Stimulated activated CD4-positive, alpha-beta T cell treated with anti-CD3 and anti-CD28 coated beads, Interleukin-1b, Interleukin-23, amount 100 ng/mL, for 48 hours (primary cell): ENCODE measurements at regions not wholly inside any gene's neighbourhood (a gene's known extent, or its start where the extent isn't known, plus 50 kb on each side); places are given as distances from the start of the nearest gene placed in this dataset.
"Not testable (repeated sequence)": the region's sequence is repeated elsewhere in the genome, so short reads cannot be mapped to it uniquely, and the experiment has no call there.

Experiments used
- DNase-seq: peaks from one replicate; pipeline ENCODE4 v3.0.0-alpha.2; 2020

DNA sequence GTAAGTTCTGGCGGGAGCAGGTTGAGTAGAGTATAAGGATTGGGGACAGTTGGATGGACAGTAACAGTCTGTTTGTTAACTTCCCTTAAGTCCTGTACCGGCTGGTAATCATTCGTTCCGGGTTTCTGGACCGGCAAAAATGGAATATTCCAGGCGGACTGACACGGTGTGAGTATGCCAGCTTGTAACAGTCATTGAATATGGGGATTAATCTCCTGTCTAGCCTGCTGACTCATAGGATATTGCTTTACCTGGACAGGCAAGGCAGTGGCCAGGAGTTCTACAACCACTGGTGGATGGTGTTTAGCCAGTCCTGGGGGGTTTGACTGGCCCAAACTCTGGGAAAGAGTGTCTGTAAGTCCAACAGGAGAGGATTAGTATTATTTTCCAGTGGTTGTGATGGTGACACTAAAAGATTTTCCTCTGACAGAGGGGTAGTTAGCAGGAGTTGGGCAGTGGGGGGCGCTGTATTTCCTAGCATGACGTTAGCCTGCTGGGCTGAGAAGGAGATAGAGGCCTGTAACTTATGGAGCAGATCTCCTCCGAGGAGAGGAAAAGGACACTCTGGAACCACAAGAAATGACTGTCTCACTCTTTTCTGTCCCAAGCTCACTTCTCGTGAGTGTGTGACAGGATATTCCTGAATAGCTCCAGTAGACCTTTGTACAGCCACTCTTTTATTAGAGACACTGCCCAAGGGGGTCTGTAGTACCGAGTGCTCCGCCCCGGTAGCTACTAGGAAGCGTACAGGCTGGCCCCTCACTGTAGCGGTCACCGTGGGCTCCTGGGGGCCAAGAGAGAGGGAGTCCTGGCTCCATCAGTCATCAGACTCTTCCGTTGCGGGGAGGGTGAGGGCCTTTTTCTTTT is 152.2 kb downstream of the TRIM27 start:
- DNase-seq = no peak

DNA sequence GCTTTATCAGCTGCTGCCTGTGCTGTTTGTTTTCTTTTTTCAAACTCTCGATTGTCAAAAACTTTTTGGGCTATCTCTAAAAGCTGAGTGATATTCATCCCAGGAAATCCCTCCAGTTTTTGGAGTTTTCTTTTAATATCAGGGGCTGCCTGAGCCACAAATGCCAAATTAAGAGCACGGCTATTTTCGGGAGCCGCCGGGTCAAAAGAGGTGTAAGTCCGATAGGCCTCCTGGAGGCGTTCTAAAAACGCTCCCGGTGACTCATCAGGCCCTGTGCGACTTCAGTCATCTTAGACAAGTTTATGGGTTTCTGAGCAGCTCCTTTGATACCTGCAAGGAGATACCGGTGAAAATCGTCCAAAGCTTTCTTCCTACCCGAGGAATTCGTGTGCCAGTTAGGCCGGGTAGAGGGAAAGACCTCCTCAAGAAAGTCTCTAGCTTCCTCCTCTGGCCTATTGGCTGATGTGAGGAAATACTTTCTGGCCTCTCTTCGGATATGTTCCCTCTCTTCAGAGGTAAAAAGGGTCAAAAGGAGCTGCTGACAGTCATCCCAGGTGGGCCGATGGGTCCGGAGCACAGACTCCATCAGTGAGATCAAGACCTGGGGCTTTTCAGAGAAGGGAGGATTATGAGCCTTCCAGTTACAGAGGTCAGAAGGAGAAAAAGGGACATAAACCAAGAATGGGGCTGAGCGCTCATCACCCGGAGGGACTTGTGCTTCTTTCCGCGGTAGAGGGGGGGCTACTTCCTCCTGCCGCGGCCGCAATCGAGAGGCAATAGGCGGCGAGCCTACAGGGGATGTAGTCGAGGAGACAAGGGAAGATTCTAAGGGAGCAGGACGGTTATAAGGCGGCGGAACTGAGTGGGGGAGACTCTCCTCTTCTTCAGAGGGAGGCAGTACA is 151.1 kb downstream of the TRIM27 start:
- DNase-seq = no peak

DNA sequence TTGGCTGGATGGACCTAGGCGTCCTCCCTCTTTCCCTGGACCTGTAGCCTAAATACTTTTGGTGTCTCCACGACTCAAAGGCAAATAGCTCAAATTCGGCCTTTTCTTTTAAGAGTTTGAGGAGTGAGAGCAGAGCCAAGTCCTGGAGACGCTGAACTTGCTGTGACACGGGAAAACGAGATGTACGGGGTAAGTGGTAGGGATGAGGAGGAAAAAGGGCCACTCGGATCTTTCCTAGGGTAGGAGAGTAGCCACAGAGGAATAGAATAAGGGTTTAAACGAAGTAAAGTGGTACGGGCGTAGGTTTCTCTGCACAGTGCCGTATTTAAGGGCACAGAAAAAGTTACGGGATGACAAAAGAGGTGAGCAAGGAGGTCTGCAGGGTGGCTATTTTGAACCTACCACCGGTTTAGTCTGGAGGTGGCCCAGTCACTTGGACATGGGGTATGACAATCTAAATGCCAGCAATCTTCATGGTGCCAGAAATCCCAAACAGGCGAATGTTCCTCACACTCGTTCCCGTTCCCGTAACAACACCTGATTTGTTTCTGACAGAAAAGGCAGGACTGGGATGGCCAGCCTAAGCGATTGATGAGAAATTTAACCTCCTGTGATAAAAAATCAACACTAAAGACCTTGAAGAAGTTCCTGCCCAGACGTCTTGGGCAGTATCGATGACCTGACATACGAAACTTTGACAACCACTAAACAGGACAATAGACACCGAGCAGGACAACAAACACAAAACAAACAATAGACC is 149.3 kb downstream of the TRIM27 start:
- no peak for DNase-seq

DNA sequence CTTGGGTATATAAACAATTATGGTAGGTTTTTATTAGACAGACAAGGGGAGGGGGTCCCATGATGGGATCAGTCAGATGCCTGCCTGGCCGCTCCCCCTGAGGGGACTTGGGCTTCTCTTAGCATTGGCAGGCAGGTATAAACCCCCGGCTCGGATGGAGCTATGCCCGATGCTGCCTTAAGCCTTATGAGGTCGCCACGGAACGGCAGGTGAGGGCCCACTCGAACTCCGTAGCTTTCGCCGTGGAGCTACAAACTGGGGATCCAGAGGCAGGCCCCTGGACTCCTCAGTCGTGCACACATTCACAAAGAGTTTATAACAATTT is 148.8 kb downstream of the TRIM27 start:
- no peak for DNase-seq

DNA sequence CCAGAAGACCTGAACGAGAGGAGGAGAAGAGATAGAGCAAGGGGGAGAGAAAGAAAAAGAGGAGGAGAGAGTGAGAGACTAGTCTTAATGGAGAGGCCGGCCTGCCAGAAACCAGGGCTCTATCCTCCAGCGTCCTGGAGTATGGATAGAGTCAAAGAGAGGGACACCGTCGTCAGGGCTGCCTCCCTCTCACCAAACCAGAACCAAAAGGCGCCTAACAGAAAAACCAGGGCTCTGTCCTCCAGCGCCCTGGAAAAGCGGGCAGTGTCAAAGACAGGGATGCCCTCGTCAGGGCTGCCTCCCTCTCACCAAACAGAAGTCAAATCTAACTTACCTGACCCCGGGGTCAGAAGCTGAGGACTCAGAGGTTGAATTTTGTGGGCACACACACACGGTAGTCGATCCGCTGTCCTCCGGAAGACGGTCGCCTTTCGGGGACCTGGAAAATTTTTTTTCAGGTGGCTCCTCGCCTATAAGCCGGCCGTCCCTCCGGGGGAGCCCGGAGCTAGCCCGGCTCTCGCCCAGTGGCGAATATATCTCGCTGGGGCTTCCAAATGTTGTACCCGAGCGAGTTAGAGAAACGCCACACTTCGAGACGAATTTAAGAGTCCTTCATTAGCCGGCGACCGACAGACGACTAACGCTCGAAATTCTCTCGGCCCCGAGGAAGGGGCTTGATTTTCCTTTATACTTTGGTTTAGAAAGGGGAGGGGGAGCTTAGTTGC is 148.2 kb downstream of the TRIM27 start:
- no peak for DNase-seq

DNA sequence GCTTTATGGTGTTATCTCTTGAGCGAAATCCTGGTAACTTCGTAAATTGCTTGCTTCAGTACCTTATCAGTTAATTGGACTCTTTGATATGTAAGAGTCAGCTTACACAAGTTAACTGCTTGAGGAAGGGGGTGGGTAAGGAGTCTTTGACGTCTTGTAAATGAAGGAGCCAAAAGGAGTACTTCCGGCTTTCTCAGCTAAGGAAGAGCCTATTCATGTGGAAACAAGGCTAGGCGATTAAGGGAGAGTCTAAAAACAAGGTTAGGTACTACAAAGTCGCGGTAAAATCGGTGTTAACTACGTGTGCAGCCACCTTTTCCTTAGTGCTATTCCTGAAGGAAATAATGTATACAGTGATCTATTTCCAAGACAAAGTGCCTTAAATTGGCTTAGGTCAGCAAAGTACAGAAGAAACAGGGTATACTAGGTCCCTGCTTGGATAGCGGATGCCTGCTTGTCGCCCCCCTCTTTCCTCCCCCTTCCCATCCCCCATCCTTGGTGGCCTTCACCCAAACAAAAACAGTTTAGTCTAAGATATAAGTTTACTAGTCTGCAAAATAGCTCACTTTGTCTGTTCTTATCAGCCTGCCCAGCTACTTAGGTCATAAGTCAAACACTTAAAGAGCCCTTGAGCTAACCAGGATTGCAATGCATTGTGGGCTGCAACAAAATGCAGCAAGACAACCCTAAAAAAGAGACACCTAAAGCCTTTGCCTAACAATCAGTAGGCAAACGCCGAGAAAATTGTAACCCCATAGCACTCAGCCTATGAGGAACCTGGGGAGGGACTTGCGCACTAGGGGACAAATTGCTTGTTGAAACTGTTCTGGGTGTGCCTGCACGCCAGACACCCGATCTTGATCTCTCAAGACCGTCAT is 147.3 kb downstream of the TRIM27 start:
- no peak for DNase-seq

DNA sequence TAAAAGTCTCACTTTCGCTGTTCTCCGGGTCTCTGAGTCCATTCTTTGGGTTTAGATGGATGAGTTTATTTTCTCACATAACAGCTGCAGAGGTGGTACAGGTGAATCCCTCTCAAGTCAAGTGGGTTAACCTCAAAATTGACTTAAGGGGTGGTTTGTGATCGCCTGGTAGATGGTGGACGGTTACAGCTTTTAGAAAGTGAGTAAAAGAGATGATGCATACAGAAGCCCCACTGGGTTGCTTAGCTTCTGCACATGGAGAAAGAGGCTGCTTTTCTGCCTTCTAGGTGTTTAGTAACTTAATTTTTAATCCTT is 146.7 kb downstream of the TRIM27 start:
- no peak for DNase-seq

DNA sequence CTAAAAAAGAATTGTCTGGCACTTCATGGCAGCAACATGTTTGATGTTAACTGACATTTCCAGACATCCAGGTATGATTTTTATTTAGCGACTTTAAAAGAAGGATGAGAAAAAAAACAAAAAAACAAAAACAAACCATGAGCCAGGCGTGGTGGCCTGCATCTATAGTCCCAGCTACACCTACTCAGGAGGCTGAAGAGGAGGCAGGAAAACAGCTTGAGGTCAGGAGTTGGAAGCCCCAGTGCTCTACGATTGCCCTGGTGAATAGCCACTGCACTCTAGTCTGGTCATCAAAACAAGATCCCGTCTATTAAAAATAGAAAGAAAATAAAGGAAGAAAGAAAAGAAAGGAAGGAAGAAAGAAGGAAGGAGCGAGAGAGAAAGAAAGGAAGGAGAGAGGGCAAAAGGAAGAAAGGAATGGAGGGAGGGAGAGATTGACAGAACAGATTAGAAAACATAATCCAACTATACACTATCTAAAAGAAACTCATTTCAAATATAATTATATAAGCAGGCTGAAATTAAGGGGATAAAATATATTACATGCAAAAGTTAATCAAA is 141.6 kb downstream of the TRIM27 start:
- DNase-seq = no peak

DNA sequence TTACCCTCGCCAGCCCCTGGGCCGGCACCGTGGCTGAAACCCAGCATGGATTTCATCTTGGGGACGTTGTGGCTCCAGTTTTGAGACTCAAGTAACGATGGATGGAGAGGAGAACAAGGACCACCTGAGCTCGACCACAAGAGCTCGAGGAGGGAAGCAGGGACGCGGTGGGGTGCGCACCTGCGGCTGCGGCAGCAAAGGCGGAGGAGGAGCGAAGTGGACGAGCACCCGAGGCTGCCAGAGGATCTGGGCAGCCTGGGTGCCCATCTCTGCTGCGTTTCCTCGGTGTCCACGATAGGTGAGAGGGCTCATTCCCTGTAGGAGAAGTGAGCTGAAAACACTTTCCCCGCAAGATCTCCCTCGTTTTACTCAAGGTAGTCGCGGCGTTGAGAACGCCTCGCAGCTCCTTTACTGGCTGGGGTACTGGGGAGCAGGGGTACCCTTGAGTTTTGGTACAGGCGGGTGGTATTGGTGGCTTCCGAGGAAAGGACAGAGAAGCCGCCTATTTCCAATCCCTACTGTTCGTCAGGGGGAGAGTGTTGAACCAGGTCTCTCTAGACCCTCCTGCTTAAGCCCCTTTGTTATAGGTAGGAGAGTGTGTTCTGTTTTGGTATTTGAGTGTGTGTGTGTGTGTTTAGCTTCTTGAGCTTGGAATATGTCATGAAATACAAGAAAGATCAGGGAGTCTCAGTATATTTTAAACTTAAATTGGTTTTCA is 137.7 kb downstream of the TRIM27 start:
- DNase-seq = no peak

DNA sequence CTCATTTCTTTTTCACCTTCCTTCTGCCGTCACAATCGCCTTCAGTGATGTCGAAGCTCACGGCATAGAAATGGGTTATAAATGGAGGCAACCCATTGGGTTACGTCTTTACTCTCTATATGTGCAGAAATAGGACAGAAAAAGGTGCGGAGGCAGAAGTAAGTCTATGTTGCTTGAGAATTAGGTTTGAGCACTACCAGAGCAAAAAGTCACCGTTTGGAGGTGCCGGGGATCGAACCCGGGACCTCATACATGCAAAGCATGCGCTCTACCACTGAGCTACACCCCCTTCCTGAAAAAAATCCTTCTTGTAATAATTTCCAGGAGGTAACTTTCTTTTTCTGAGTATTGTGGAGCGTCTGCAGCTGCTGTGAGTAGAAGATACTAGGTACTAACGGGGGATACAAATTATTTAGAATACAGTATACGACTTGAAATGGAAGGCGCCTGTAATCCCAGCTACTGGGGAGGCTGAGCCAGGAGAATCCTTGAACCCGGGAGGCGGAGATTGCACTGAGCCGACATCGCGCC is 134.2 kb downstream of the TRIM27 start:
- DNase-seq = peak; percentile 57

DNA sequence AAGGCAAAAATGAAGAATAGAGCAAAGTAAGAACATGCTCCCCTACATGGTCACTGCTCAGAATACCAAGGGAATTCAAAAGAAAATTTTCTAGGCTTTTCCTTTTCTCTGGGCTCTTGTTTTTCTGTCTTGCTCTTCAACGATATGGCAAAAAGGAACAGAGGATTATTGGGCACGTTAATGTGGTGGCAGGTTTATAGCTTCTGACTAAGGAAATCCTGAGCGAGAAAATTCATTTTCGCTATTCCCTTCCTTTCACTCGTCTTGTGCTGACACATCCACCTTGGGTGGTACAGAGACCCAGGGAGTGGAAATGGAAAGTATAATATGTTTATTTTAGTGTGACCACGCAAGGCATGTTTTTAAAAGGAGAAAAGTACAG is 132.8 kb downstream of the TRIM27 start:
- no peak for DNase-seq

DNA sequence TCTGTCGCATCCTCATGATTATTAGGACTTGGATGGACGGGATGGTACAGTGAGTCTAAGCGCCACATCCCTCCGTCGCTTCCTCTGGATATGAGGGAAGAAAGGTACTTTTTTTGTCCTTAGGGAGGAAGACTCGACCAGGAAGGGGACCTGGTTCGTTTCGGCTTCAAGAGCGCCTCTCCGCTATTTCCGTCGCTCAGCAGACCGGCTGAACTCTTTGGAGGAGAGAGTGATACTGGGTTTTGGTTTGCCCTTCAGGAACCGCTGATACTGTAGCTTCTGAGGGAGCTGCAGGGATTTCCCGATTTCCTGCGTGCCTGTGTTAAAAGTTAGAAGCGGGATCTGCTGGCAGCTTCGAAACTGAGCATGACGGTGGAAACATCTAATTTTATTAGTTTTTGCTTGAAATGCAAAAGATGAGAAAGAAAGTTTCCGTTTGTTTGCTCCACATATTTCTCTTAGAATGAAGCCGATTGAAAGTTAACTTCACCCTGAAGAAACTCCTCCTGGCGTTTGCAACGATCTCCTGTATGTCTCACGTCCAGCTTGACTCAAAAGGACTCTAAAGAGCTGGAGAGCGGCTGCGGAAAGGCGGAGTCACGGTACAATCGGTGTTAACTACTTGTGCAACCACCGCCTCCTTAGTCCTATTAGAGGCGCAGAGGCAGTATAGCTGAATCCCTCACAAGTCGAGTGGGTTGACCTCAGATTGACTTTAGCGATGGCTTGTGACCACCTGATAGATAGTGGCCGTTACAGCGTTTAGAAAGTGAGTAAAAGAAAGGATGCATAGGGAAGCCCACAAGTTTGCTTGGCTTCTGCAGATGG is 129.4 kb downstream of the TRIM27 start:
- DNase-seq = peak; percentile 21

DNA sequence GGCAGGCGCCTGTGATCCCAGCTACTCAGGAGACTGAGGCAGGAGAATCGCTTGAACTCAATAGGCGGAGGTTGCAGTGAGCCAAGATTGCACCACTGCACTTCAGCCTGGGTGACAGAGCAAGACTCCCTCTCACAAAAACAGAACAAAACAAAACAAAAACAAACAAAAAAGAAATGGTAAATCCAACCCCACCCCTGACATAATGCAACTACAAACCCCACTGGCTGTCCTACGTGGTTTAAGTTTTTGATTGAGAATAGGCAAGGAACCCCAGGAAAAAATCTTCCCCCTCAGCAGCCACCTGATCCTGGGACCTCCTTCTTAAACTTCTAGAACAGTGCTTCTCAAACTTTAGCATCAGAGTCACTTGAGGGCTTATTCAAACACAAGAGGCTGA is 123.1 kb downstream of the TRIM27 start:
- DNase-seq = not testable (repeated sequence)

DNA sequence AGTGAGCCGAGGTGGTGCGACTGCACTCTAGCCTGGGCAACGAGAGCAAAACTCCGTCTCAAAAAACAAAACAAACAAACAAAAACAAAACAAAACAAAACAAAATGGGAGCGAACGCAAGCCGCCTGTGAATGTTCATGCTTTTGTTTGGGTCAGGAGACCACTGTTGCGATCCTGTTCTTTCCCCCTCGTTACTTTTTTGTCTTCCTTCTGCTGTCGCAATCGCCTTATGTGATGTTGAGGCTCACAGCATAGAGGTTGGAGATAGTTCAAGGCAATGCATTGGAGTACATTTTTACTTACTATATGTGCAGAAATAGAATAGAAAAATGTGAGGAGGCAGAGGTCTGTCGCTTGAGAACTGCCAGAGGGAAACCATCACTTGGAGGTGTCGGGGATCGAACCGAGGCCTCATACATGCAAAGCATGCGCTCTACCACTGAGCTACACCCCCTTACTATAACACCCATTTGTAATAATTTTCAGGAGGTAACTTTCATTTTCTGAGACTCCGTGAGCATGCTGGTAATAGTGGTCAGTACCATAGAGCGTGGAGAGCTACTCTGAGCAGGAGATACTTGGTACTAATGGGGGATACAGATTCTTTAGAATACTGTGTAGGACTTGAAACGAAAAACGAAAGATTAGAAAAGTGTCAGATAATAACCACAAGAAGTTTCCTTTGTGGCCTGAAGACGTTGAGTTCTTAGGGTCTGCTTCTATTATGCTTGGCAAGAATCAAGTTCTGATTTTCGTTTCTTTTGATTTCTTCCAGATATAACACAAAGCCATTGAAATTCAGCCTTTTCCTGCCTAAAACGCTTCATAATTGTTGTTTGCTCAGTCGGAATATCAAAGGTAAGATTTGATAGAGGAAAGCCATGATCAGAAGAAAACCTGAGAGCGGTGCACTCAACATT is 121.1 kb downstream of the TRIM27 start:
- DNase-seq = peak; percentile 38

DNA sequence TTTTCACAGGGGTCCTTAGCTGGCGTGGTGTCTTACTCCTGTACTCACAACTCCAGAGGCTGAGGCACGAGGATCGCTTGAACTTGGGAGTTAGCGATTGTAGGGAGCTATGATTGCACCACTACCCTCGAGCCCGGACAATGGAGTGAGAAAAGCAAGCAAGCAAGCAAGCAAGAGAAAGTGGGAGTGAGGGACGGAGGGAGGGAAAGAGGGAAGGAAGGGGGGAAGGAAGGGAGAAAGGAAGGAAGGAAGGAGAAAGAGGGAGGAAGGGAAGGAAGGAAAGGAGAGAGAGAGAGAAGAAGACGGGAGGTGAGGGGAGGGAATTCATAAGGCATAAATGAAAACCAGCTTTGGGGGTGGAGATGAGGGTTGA is 120.5 kb downstream of the TRIM27 start:
- no peak for DNase-seq

DNA sequence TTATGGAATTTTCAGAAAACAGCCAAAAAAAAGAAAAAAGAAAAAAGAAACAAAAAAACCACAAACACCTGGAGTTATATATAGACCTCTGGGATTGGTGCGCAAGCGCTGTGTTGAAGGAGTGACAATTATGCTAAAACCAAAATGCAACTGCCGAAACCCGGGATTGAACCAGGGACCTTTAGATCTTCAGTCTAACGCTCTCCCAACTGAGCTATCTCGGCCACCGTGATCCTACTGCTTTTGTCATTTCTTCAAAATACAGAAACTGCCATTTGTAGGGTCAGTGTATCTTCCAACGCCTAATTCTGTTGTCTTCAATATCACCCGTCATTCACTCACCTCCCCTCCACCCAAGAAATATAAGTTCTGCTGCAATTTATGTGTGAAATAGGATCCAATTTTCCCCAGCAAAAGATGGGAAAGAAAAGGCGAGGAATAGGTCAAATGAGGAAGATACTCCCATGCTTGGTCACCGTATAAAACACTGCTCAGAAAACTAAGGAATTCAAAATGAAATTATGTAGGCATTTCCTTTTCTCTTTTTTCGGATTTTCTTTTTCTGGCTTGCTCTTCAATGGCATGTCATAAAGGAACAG is 116.0 kb downstream of the TRIM27 start:
- DNase-seq = peak; percentile 55

DNA sequence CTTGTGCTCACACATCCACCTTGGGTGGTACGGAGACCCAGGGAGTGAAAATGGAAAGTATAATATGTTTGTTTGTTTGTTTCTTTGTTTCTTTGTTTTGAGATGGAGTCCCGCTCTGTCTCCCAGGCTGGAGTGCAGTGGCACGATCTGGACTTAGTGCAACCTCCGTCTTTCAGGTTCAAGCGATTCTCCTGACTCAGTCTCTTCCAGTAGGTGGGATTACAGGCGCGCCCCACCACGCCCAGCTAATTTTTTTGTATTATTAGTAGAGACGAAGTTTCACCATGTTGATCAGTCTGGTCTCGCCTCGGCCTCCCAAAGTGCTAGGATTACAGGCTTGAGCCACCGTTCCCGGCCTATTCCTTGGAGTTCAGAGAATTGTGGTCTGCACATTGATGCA is 115.4 kb downstream of the TRIM27 start:
- DNase-seq = no peak
